Astrocyte (in vitro differentiated cells and primary cell): ENCODE measurements at regions not wholly inside any gene's neighbourhood (a gene's known extent, or its start where the extent isn't known, plus 50 kb on each side); places are given as distances from the start of the nearest gene placed in this dataset.

ENCODE experiments used
- CTCF ChIP-seq: IDR thresholded peaks from 2 replicates; pipeline ENCODE4 v1.5.1; 2011; ENCODE audit warnings: low read depth, mild to moderate bottlenecking, inconsistent platforms, low read length, moderate library complexity; ENCODE audit not compliant: insufficient read depth
- EZH2 ChIP-seq: IDR thresholded peaks from 2 replicates; pipeline ENCODE4 v1.6.1; 2012; ENCODE audit warnings: mild to moderate bottlenecking, low read length, inconsistent platforms; ENCODE audit not compliant: insufficient read depth

GRCh38 chrX:129145385-129145784 lies 377.9 kb downstream of the SMARCA1 start:
- no peak for TF ChIP-seq CTCF
- no peak for TF ChIP-seq EZH2
